GM23338 (cell line): ENCODE measurements at regions not wholly inside any gene's neighbourhood (a gene's known extent, or its start where the extent isn't known, plus 50 kb on each side); places are given as distances from the start of the nearest gene placed in this dataset.

Source experiments
- ATAC-seq: fragments of 200-7000 bp; cut with Tn5 transposase; 3 replicates; pipeline ENCODE4 v1.9.1; 2020
- DNase-seq: peaks from one replicate; pipeline ENCODE4 v3.0.0-alpha.2; 2015; ENCODE audit warnings: low spot score
- H2AFZ ChIP-seq: fragments of 200-600 bp; sonication (generic); 2 replicates; pipeline ENCODE4 v1.8.0; 2016; ENCODE audit warnings: antibody characterized with exemption, mild to moderate bottlenecking, moderate library complexity
- H3F3A ChIP-seq: fragments of 200-600 bp; sonication (generic); replicated peaks from 2 replicates; pipeline ENCODE4 v1.8.0; 2017; ENCODE audit warnings: antibody characterized with exemption, mixed run types, low read depth
- H3K27ac ChIP-seq: fragments of 200-600 bp; sonication (generic); 2 replicates; pipeline ENCODE4 v1.6.1; 2016; ENCODE audit warnings: low read depth
- H3K27me3 ChIP-seq: fragments of 200-600 bp; sonication (generic); 2 replicates; pipeline ENCODE4 v1.8.0; 2016; ENCODE audit warnings: mild to moderate bottlenecking, mixed run types, moderate library complexity; ENCODE audit not compliant: insufficient read depth
- H3K36me3 ChIP-seq: fragments of 200-600 bp; sonication (generic); 2 replicates; pipeline ENCODE4 v1.8.0; 2016; ENCODE audit warnings: mild to moderate bottlenecking; ENCODE audit not compliant: insufficient read depth
- H3K4me1 ChIP-seq: fragments of 200-600 bp; sonication (generic); 2 replicates; pipeline ENCODE4 v1.8.0; 2016; ENCODE audit warnings: mild to moderate bottlenecking, moderate library complexity; ENCODE audit not compliant: insufficient read depth
- H3K4me2 ChIP-seq: fragments of 200-600 bp; sonication (generic); 2 replicates; pipeline ENCODE4 v1.7.1; 2017; ENCODE audit warnings: mixed run types
- H3K4me3 ChIP-seq: fragments of 200-600 bp; sonication (generic); 2 replicates; pipeline ENCODE4 v1.6.1; 2016; ENCODE audit warnings: mixed run types
- H3K79me2 ChIP-seq: fragments of 200-600 bp; sonication (generic); replicated peaks from 2 replicates; pipeline ENCODE4 v1.8.0; 2017; ENCODE audit warnings: mild to moderate bottlenecking; ENCODE audit not compliant: insufficient read depth
- H3K9me2 ChIP-seq: fragments of 200-600 bp; sonication (generic); 2 replicates; pipeline ENCODE4 v1.8.0; 2017; ENCODE audit not compliant: insufficient read depth
- H4K20me1 ChIP-seq: fragments of 200-600 bp; sonication (generic); replicated peaks from 2 replicates; pipeline ENCODE4 v1.8.0; 2017; ENCODE audit warnings: mild to moderate bottlenecking; ENCODE audit not compliant: insufficient read depth
- H3K27ac Mint-ChIP-seq: 2 replicates; pipeline ENCODE4 v1.8.0; 2020; ENCODE audit warnings: inconsistent platforms, mild to moderate bottlenecking, moderate library complexity, mixed read lengths
- H3K27me3 Mint-ChIP-seq: 3 replicates; pipeline ENCODE4 v1.8.0; 2022; ENCODE audit warnings: low read depth, mild to moderate bottlenecking, moderate library complexity, mixed read lengths, inconsistent platforms; ENCODE audit not compliant: insufficient read depth, poor library complexity
- H3K36me3 Mint-ChIP-seq: 3 replicates; pipeline ENCODE4 v1.8.0; 2021; ENCODE audit warnings: low read depth, mild to moderate bottlenecking, inconsistent platforms, moderate library complexity, mixed read lengths
- H3K4me1 Mint-ChIP-seq: 3 replicates; pipeline ENCODE4 v1.8.0; 2020; ENCODE audit warnings: mild to moderate bottlenecking, inconsistent platforms, mixed read lengths
- H3K4me3 Mint-ChIP-seq: 3 replicates; pipeline ENCODE4 v1.8.0; 2021; ENCODE audit warnings: moderate library complexity, mild to moderate bottlenecking, inconsistent platforms, mixed read lengths
- H3K9me3 Mint-ChIP-seq: 3 replicates; pipeline ENCODE4 v1.8.0; 2020; ENCODE audit warnings: moderate library complexity, mild to moderate bottlenecking, inconsistent platforms, mixed read lengths
- EZH2 ChIP-seq: fragments of 200-600 bp; sonication (generic); IDR thresholded peaks from one replicate; pipeline ENCODE4 v1.8.0; 2017; ENCODE audit warnings: antibody characterized with exemption, mild to moderate bottlenecking, low read depth; ENCODE audit not compliant: unreplicated experiment
- NANOG ChIP-seq: IDR thresholded peaks from 2 replicates; pipeline ENCODE4 v1.6.1; 2016; ENCODE audit warnings: antibody characterized with exemption, borderline replicate concordance
- STAT1 ChIP-seq: IDR thresholded peaks from one replicate; pipeline ENCODE4 v1.6.1; 2016; ENCODE audit warnings: antibody characterized with exemption; ENCODE audit not compliant: unreplicated experiment
- TF ChIP-seq, protein P1 (sequence below): fragments of 250-450 bp; sonication (Bioruptor Pico); IDR thresholded peaks from 2 replicates; pipeline ENCODE4 v1.5.0; 2020; ENCODE audit warnings: mild to moderate bottlenecking, moderate library complexity
- TF ChIP-seq, protein P2 (sequence below): IDR thresholded peaks from one replicate; pipeline ENCODE4 v1.6.1; 2018; ENCODE audit warnings: antibody characterized with exemption; ENCODE audit not compliant: unreplicated experiment

DNA sequence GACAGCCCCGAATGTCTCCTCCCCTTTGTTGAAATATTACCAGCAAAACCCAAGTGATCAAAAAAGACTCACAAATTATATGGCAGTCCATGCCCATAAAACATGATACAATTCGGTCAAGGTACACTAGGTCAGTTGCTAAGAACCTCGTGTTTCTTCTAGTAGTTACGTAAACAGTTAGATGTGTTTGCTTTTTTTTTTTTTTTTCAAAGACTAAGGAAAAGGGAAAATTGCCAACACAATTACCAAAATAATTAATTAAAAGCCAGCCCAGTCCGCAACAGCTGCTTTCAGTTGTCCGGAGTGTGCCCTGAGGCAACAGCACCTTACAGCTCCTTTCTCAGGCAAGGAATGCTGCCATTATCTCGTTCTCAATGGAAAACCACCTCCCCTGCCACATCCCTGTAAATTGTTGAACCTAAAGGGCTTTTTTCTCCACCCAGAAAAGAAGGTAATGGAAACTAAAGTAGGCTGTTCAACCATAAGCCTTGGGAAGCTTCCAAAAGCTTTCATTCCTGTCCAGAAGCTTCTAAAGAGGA lies 129.2 kb upstream of the TSC22D2 start (continued):
- TF ChIP-seq, protein P1, sequence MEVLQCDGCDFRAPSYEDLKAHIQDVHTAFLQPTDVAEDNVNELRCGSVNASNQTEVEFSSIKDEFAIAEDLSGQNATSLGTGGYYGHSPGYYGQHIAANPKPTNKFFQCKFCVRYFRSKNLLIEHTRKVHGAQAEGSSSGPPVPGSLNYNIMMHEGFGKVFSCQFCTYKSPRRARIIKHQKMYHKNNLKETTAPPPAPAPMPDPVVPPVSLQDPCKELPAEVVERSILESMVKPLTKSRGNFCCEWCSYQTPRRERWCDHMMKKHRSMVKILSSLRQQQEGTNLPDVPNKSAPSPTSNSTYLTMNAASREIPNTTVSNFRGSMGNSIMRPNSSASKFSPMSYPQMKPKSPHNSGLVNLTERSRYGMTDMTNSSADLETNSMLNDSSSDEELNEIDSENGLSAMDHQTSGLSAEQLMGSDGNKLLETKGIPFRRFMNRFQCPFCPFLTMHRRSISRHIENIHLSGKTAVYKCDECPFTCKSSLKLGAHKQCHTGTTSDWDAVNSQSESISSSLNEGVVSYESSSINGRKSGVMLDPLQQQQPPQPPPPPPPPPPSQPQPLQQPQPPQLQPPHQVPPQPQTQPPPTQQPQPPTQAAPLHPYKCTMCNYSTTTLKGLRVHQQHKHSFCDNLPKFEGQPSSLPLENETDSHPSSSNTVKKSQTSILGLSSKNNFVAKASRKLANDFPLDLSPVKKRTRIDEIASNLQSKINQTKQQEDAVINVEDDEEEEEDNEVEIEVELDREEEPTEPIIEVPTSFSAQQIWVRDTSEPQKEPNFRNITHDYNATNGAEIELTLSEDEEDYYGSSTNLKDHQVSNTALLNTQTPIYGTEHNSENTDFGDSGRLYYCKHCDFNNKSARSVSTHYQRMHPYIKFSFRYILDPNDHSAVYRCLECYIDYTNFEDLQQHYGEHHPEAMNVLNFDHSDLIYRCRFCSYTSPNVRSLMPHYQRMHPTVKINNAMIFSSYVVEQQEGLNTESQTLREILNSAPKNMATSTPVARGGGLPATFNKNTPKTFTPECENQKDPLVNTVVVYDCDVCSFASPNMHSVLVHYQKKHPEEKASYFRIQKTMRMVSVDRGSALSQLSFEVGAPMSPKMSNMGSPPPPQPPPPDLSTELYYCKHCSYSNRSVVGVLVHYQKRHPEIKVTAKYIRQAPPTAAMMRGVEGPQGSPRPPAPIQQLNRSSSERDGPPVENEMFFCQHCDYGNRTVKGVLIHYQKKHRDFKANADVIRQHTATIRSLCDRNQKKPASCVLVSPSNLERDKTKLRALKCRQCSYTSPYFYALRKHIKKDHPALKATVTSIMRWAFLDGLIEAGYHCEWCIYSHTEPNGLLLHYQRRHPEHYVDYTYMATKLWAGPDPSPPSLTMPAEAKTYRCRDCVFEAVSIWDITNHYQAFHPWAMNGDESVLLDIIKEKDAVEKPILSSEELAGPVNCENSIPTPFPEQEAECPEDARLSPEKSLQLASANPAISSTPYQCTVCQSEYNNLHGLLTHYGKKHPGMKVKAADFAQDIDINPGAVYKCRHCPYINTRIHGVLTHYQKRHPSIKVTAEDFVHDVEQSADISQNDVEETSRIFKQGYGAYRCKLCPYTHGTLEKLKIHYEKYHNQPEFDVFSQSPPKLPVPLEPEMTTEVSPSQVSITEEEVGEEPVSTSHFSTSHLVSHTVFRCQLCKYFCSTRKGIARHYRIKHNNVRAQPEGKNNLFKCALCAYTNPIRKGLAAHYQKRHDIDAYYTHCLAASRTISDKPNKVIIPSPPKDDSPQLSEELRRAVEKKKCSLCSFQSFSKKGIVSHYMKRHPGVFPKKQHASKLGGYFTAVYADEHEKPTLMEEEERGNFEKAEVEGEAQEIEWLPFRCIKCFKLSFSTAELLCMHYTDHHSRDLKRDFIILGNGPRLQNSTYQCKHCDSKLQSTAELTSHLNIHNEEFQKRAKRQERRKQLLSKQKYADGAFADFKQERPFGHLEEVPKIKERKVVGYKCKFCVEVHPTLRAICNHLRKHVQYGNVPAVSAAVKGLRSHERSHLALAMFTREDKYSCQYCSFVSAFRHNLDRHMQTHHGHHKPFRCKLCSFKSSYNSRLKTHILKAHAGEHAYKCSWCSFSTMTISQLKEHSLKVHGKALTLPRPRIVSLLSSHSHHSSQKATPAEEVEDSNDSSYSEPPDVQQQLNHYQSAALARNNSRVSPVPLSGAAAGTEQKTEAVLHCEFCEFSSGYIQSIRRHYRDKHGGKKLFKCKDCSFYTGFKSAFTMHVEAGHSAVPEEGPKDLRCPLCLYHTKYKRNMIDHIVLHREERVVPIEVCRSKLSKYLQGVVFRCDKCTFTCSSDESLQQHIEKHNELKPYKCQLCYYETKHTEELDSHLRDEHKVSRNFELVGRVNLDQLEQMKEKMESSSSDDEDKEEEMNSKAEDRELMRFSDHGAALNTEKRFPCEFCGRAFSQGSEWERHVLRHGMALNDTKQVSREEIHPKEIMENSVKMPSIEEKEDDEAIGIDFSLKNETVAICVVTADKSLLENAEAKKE = no peak
- TF ChIP-seq, protein P2, sequence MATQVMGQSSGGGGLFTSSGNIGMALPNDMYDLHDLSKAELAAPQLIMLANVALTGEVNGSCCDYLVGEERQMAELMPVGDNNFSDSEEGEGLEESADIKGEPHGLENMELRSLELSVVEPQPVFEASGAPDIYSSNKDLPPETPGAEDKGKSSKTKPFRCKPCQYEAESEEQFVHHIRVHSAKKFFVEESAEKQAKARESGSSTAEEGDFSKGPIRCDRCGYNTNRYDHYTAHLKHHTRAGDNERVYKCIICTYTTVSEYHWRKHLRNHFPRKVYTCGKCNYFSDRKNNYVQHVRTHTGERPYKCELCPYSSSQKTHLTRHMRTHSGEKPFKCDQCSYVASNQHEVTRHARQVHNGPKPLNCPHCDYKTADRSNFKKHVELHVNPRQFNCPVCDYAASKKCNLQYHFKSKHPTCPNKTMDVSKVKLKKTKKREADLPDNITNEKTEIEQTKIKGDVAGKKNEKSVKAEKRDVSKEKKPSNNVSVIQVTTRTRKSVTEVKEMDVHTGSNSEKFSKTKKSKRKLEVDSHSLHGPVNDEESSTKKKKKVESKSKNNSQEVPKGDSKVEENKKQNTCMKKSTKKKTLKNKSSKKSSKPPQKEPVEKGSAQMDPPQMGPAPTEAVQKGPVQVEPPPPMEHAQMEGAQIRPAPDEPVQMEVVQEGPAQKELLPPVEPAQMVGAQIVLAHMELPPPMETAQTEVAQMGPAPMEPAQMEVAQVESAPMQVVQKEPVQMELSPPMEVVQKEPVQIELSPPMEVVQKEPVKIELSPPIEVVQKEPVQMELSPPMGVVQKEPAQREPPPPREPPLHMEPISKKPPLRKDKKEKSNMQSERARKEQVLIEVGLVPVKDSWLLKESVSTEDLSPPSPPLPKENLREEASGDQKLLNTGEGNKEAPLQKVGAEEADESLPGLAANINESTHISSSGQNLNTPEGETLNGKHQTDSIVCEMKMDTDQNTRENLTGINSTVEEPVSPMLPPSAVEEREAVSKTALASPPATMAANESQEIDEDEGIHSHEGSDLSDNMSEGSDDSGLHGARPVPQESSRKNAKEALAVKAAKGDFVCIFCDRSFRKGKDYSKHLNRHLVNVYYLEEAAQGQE = no peak
- TF ChIP-seq NANOG = no peak
- no peak for TF ChIP-seq EZH2

DNA sequence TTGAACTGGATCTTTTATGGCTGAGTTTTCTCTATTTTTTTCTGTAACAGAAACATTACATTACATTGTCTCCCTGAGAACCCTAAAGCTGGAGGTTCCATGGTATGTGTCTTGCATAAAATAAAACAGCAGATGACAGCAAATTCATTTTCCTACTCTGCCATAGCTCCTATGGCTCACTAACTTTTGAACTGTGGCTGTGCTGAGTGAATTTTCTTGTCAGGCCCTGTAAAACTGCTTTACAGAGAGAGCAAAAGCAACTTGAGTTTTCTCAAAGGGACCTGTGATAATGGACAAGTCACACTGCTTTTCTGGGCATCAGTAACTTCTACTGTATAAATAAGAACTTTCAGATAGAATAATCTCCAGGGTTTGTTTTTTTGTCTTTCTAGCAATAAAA lies 129.9 kb upstream of the TSC22D2 start:
- Histone ChIP-seq H3K4me3 (no peak overlapping the region), H2AFZ (no peak overlapping the region), H3F3A (no peaks in the 10 kb centered on the region), H4K20me1 (no peaks in the 10 kb centered on the region), H3K79me2 (no peaks in the 10 kb centered on the region), H3K27me3 (no peaks in the 10 kb centered on the region), H3K4me1 (no peaks in the 10 kb centered on the region), H3K36me3 (no peaks in the 10 kb centered on the region), H3K27ac (no peak overlapping the region), H3K9me2 (no peaks in the 10 kb centered on the region), H3K4me2 (no peak overlapping the region)
- Mint-ChIP-seq H3K36me3 (peaks cover 7% of the 10 kb centered on the region; the same call in 1 of the 3 replicates), H3K9me3 (no peaks in the 10 kb centered on the region), H3K27ac (no peak overlapping the region), H3K4me3 (no peak overlapping the region), H3K27me3 (peaks cover 5% of the 10 kb centered on the region), H3K4me1 (peaks cover 3% of the 10 kb centered on the region; the same call in 1 of the 3 replicates)
- DNase-seq (no peak), ATAC-seq (no peak)
- TF ChIP-seq STAT1 (no peak), NANOG (no peak)
